ENCODE measurements at regions not wholly inside any gene's neighbourhood (a gene's known extent, or its start where the extent isn't known, plus 50 kb on each side); places are given as distances from the start of the nearest gene placed in this dataset.

DNA sequence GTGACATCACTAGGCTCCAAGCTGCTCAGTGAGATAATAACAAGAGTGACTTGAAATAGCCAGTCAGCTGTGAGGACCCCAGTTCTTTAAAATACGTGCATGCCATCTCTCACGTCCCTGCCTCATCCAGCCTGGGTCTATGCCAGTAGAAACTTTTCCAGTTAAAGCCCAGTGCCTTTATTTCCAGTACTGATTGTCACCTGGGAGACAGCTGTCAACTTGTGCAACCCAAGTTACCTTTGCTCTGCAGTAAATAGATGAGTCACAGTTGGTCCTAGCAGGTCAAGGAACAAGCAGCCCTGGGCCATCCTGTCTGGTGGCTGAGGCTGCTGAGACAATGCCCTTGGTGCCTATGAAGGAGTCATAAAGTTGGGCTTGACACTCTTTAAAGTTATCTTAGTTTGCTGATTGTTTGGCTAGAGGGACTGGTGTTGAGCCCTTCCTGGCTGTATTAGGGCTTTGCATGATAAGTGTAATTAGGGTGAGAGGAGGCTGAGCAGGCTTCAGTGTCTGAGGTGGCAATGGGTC is 228.7 kb downstream of the LACC1 start:
- TF ChIP-seq, protein P1, sequence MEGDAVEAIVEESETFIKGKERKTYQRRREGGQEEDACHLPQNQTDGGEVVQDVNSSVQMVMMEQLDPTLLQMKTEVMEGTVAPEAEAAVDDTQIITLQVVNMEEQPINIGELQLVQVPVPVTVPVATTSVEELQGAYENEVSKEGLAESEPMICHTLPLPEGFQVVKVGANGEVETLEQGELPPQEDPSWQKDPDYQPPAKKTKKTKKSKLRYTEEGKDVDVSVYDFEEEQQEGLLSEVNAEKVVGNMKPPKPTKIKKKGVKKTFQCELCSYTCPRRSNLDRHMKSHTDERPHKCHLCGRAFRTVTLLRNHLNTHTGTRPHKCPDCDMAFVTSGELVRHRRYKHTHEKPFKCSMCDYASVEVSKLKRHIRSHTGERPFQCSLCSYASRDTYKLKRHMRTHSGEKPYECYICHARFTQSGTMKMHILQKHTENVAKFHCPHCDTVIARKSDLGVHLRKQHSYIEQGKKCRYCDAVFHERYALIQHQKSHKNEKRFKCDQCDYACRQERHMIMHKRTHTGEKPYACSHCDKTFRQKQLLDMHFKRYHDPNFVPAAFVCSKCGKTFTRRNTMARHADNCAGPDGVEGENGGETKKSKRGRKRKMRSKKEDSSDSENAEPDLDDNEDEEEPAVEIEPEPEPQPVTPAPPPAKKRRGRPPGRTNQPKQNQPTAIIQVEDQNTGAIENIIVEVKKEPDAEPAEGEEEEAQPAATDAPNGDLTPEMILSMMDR (conservative IDR thresholded peaks at IDR 0.05 in 1 of 2, IDR thresholded peaks at IDR 0.05 in 1 of 2; ENCODE audit: low read depth in 1 of 2, low read length in 2 of 2) = no peak
- TF ChIP-seq EZH2 (IDR thresholded peaks at IDR 0.05; ENCODE audit: low read length, missing control alignments) = no peak
- no peak overlapping the region for H3K4me3 ChIP-seq (replicated peaks in 1 of 4; ENCODE audit: control extremely low read depth in 1 of 4, insufficient read depth in 1 of 4, low read depth in 3 of 4, low read length in 4 of 4)
- no peak overlapping the region for H2AFZ ChIP-seq (ENCODE audit: low read length)
- no peaks in the 10 kb centered on the region for H3K79me2 ChIP-seq (ENCODE audit: control insufficient read depth, insufficient read depth, low read length)
- H3K36me3 ChIP-seq (ENCODE audit: control insufficient read depth, insufficient read depth, low read length) = no peaks in the 10 kb centered on the region
- H3K4me1 ChIP-seq (ENCODE audit: control insufficient read depth, extremely low read depth, insufficient read depth, low read length) = no peaks in the 10 kb centered on the region
- no peak overlapping the region for H3K27ac ChIP-seq (ENCODE audit: insufficient read depth, low read length)
- H3K27me3 ChIP-seq (ENCODE audit: control insufficient read depth, insufficient read depth, low read length) = peaks cover 6% of the 10 kb centered on the region
- no peak overlapping the region for H3K4me2 ChIP-seq (ENCODE audit: extremely low read depth, insufficient read depth, low read length)
- no peak for DNase-seq (ENCODE audit: low read depth in 2 of 2)
- no peaks in the 10 kb centered on the region for H3K9me3 ChIP-seq (ENCODE audit: control insufficient read depth, insufficient read depth, low read depth, low read length)
- H4K20me1 ChIP-seq (ENCODE audit: control insufficient read depth, extremely low read depth, insufficient read depth, low read length) = no peaks in the 10 kb centered on the region
- no peak overlapping the region for H3K9ac ChIP-seq (ENCODE audit: insufficient read depth, low read length)

DNA sequence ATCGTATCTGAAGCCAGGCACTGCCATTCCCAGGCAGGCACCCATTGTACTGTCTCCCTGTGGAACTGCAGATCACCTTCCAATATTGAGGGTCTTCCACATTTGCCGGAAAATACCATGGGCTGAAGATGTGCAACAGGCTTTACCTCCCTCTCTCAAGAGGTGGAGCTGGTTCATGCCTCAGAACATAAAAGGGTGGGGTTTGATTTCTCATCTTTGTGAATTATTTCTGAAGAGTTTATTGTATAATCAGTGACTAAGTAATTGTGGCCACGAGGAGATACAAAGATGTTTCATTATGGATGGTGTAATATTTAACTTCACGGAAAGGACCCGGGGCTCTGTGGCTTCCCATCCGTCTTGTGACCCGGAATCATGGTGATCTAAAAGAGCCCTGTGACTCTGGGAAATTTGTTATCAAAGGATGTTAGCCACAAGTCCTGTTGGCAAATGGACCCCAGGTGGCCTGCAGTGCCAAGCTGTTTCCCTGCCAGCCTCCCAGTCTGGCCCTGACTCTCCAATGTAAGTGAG is 230.5 kb downstream of the LACC1 start:
- H3K36me3 ChIP-seq (ENCODE audit: control insufficient read depth, insufficient read depth, low read length) = no peaks in the 10 kb centered on the region
- no peaks in the 10 kb centered on the region for H3K4me1 ChIP-seq (ENCODE audit: control insufficient read depth, extremely low read depth, insufficient read depth, low read length)
- H3K27me3 ChIP-seq (ENCODE audit: control insufficient read depth, insufficient read depth, low read length) = peaks cover 3% of the 10 kb centered on the region
- no peak overlapping the region for H3K27ac ChIP-seq (ENCODE audit: insufficient read depth, low read length)
- DNase-seq (ENCODE audit: low read depth in 2 of 2) = no peak
- TF ChIP-seq EZH2 (IDR thresholded peaks at IDR 0.05; ENCODE audit: low read length, missing control alignments) = no peak
- TF ChIP-seq, protein P1 (conservative IDR thresholded peaks at IDR 0.05 in 1 of 2, IDR thresholded peaks at IDR 0.05 in 1 of 2; ENCODE audit: low read depth in 1 of 2, low read length in 2 of 2) = no peak
- no peaks in the 10 kb centered on the region for H3K9me3 ChIP-seq (ENCODE audit: control insufficient read depth, insufficient read depth, low read depth, low read length)
- no peak overlapping the region for H2AFZ ChIP-seq (ENCODE audit: low read length)
- H4K20me1 ChIP-seq (ENCODE audit: control insufficient read depth, extremely low read depth, insufficient read depth, low read length) = no peaks in the 10 kb centered on the region
- H3K4me2 ChIP-seq (ENCODE audit: extremely low read depth, insufficient read depth, low read length) = no peak overlapping the region
- no peak overlapping the region for H3K4me3 ChIP-seq (replicated peaks in 1 of 4; ENCODE audit: control extremely low read depth in 1 of 4, insufficient read depth in 1 of 4, low read depth in 3 of 4, low read length in 4 of 4)
- no peaks in the 10 kb centered on the region for H3K79me2 ChIP-seq (ENCODE audit: control insufficient read depth, insufficient read depth, low read length)
- H3K9ac ChIP-seq (ENCODE audit: insufficient read depth, low read length) = no peak overlapping the region

GRCh38 chr13:44111701-44112100 is 232.0 kb downstream of the LACC1 start:
- no peak overlapping the region for H2AFZ ChIP-seq (ENCODE audit: low read length)
- H3K9me3 ChIP-seq (ENCODE audit: control insufficient read depth, insufficient read depth, low read depth, low read length) = no peaks in the 10 kb centered on the region
- no peak for DNase-seq (ENCODE audit: low read depth in 2 of 2)
- no peak overlapping the region for H3K4me3 ChIP-seq (replicated peaks in 1 of 4; ENCODE audit: control extremely low read depth in 1 of 4, insufficient read depth in 1 of 4, low read depth in 3 of 4, low read length in 4 of 4)
- TF ChIP-seq, protein P1 (conservative IDR thresholded peaks at IDR 0.05 in 1 of 2, IDR thresholded peaks at IDR 0.05 in 1 of 2; ENCODE audit: low read depth in 1 of 2, low read length in 2 of 2) = no peak
- no peak for TF ChIP-seq EZH2 (IDR thresholded peaks at IDR 0.05; ENCODE audit: low read length, missing control alignments)
- no peaks in the 10 kb centered on the region for H4K20me1 ChIP-seq (ENCODE audit: control insufficient read depth, extremely low read depth, insufficient read depth, low read length)
- H3K27ac ChIP-seq (ENCODE audit: insufficient read depth, low read length) = no peak overlapping the region
- no peak overlapping the region for H3K9ac ChIP-seq (ENCODE audit: insufficient read depth, low read length)
- no peaks in the 10 kb centered on the region for H3K4me1 ChIP-seq (ENCODE audit: control insufficient read depth, extremely low read depth, insufficient read depth, low read length)
- H3K79me2 ChIP-seq (ENCODE audit: control insufficient read depth, insufficient read depth, low read length) = no peaks in the 10 kb centered on the region
- H3K27me3 ChIP-seq (ENCODE audit: control insufficient read depth, insufficient read depth, low read length) = peaks cover 3% of the 10 kb centered on the region
- no peak overlapping the region for H3K4me2 ChIP-seq (ENCODE audit: extremely low read depth, insufficient read depth, low read length)
- H3K36me3 ChIP-seq (ENCODE audit: control insufficient read depth, insufficient read depth, low read length) = no peaks in the 10 kb centered on the region

Data from fibroblast of lung (primary cell).